ENCODE measurements at regions not wholly inside any gene's neighbourhood (a gene's known extent, or its start where the extent isn't known, plus 50 kb on each side); places are given as distances from the start of the nearest gene placed in this dataset.

- TF ChIP-seq CTCF (IDR thresholded peaks at IDR 0.05) (no peak), REST (IDR thresholded peaks at IDR 0.05; ENCODE audit: insufficient read depth in 1 of 2, low read depth in 2 of 2, low read length in 1 of 2) (no peak), TCF7L2 (IDR thresholded peaks at IDR 0.05; ENCODE audit: low read depth, low read length) (no peak), POLR2AphosphoS5 (IDR thresholded peaks at IDR 0.05; ENCODE audit: low read depth, low read length) (no peak)
Observed at GRCh38 chr17:71649941-71650350, 470.9 kb upstream of the SOX9 start.

All from Panc1 (cell line).